ENCODE measurements at regions not wholly inside any gene's neighbourhood (a gene's known extent, or its start where the extent isn't known, plus 50 kb on each side); places are given as distances from the start of the nearest gene placed in this dataset.

- H3K4me3 ChIP-seq = no peak overlapping the region
- intact Hi-C loops (cut with DNase I) = no loop called here
- WGBS, 2 donors = 91 to 95% methylated on average over 17 of the region's 17 CpGs
These were observed 321.8 kb downstream of the SNAPC1 start for GRCh38 chr14:62084020-62084419.

GRCh38 chr14:62087191-62087590, 325.0 kb downstream of the SNAPC1 start:
- H3K36me3 ChIP-seq = no peaks in the 10 kb centered on the region
- H3K27ac ChIP-seq = no peak overlapping the region
- DNase-seq = no peak
- H3K4me1 ChIP-seq = no peaks in the 10 kb centered on the region
- TF ChIP-seq POLR2AphosphoS5 (IDR thresholded peaks at IDR 0.05) (no peak), EP300 (IDR thresholded peaks at IDR 0.05) (no peak)
- no peaks in the 10 kb centered on the region for H3K9me3 ChIP-seq
- 95% methylated on average over 14 of the region's 14 CpGs for WGBS, 2 donors
- H3K27me3 ChIP-seq = no peaks in the 10 kb centered on the region
- intact Hi-C loops (cut with DNase I) = no loop called here
- no peak overlapping the region for H3K4me3 ChIP-seq

More at GRCh38 chr14:62084020-62084419, 321.8 kb downstream of the SNAPC1 start:
- no peak for TF ChIP-seq EP300 (IDR thresholded peaks at IDR 0.05)
- TF ChIP-seq CTCF (IDR thresholded peaks at IDR 0.05) = no peak
- TF ChIP-seq POLR2A (IDR thresholded peaks at IDR 0.05) = no peak
- TF ChIP-seq POLR2AphosphoS5 (IDR thresholded peaks at IDR 0.05) = no peak
- Histone ChIP-seq H3K27me3 (no peaks in the 10 kb centered on the region), H3K9me3 (no peaks in the 10 kb centered on the region), H3K4me1 (no peaks in the 10 kb centered on the region), H3K27ac (no peak overlapping the region), H3K36me3 (no peaks in the 10 kb centered on the region)
- no peak for DNase-seq

- no peak for DNase-seq
These were observed 331.5 kb downstream of the SNAPC1 start for GRCh38 chr14:62093736-62094135.

GRCh38 chr14:62097072-62097471, 334.9 kb downstream of the SNAPC1 start:
- Histone ChIP-seq H3K27ac (no peak overlapping the region), H3K36me3 (no peaks in the 10 kb centered on the region), H3K4me3 (no peak overlapping the region), H3K4me1 (no peaks in the 10 kb centered on the region), H3K9me3 (no peaks in the 10 kb centered on the region), H3K27me3 (no peaks in the 10 kb centered on the region)
- no peak for DNase-seq
- intact Hi-C loops (cut with DNase I) = no loop called here
- TF ChIP-seq POLR2A (IDR thresholded peaks at IDR 0.05) (no peak), EP300 (IDR thresholded peaks at IDR 0.05) (no peak), CTCF (IDR thresholded peaks at IDR 0.05) (no peak), POLR2AphosphoS5 (IDR thresholded peaks at IDR 0.05) (no peak)
- 43 to 57% methylated on average over 2 of the region's 2 CpGs for WGBS, 2 donors

More at GRCh38 chr14:62093736-62094135, 331.5 kb downstream of the SNAPC1 start:
- intact Hi-C loops (cut with DNase I) = no loop called here
- H3K9me3 ChIP-seq = no peaks in the 10 kb centered on the region
- H3K4me3 ChIP-seq = no peak overlapping the region
- no peaks in the 10 kb centered on the region for H3K4me1 ChIP-seq
- H3K27ac ChIP-seq = no peak overlapping the region
- 13 to 50% methylated on average over 1 of the region's 1 CpG for WGBS, 2 donors
- TF ChIP-seq POLR2A (IDR thresholded peaks at IDR 0.05) = no peak
- TF ChIP-seq CTCF (IDR thresholded peaks at IDR 0.05) = no peak
- no peak for TF ChIP-seq EP300 (IDR thresholded peaks at IDR 0.05)
- TF ChIP-seq POLR2AphosphoS5 (IDR thresholded peaks at IDR 0.05) = no peak
- no peaks in the 10 kb centered on the region for H3K27me3 ChIP-seq
- no peaks in the 10 kb centered on the region for H3K36me3 ChIP-seq

GRCh38 chr14:62097824-62098223, 335.6 kb downstream of the SNAPC1 start:
- intact Hi-C loops (cut with DNase I) = no loop called here
- no peak for DNase-seq
- Histone ChIP-seq H3K9me3 (no peaks in the 10 kb centered on the region), H3K4me3 (no peak overlapping the region), H3K27ac (no peak overlapping the region), H3K4me1 (no peaks in the 10 kb centered on the region), H3K27me3 (no peaks in the 10 kb centered on the region), H3K36me3 (no peaks in the 10 kb centered on the region)
- 80 to 82% methylated on average over 2 of the region's 2 CpGs for WGBS, 2 donors
- TF ChIP-seq POLR2A (IDR thresholded peaks at IDR 0.05) (no peak), POLR2AphosphoS5 (IDR thresholded peaks at IDR 0.05) (no peak), CTCF (IDR thresholded peaks at IDR 0.05) (no peak), EP300 (IDR thresholded peaks at IDR 0.05) (no peak)
